ENCODE measurements at regions not wholly inside any gene's neighbourhood (a gene's known extent, or its start where the extent isn't known, plus 50 kb on each side); places are given as distances from the start of the nearest gene placed in this dataset.

DNA sequence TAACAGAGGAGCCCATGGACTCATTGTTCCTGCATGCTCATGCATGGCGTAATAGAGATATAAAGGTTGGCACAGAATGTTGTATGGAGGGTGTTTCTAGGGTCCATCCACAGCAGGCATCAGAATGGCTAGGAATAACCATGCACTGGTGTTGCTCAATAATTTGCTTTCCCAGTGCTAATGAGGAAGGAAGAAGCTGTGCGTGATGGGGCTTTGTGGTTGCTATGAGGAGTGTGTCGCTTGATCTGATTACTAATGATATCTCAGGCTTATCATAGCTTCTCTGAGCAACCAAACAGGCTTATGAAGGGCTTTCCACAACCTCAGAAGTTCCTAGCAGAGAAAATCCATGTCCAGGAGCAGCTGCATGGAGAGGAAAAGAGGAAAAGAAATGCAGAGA, 151.3 kb upstream of the TRPC7 start:
- TF ChIP-seq ZNF416 (tag by site-specific recombination; IDR thresholded peaks at IDR 0.05) (no peak), ZNF623 (tag by site-specific recombination; IDR thresholded peaks at IDR 0.05) (no peak), ZNF350 (tag by site-specific recombination; IDR thresholded peaks at IDR 0.05) (no peak), ZNF560 (tag by site-specific recombination; IDR thresholded peaks at IDR 0.05; ENCODE audit: borderline replicate concordance) (no peak)

All from HEK293 (cell line).